Endothelial cell of umbilical vein (primary cell): ENCODE measurements at regions not wholly inside any gene's neighbourhood (a gene's known extent, or its start where the extent isn't known, plus 50 kb on each side); places are given as distances from the start of the nearest gene placed in this dataset.

Experiments used
- BruUV-seq: library from RNA; stranded (reverse); fragments of 400-500 nt; replicated peaks from 2 replicates; lab custom pipeline; 2021; lab: Mats Ljungman, UMichigan
- CTCF ChIA-PET: fragments of 300-600, 350-600 bp; sonication (Branson Sonifier 250); formaldehyde crosslinking; loops from one replicate; lab custom pipeline; 2021; ENCODE audit warnings: antibody characterized with exemption, inconsistent platforms; lab: Charles Lee
- POLR2A ChIA-PET: fragments of 300-600, 350-600 bp; sonication (Branson Sonifier 250); formaldehyde crosslinking; loops from one replicate; lab custom pipeline; 2021; ENCODE audit warnings: antibody characterized with exemption, inconsistent platforms; lab: Charles Lee
- DNase-seq: peaks from one replicate; pipeline ENCODE4 v3.0.0-alpha.2; 2011; ENCODE audit warnings: low read depth, low spot score
- FAIRE-seq: peaks from 2 replicates; lab custom pipeline; 2011; peaks lifted over from hg19 to GRCh38; lab: Jason Lieb, UNC
- H2AFZ ChIP-seq: 2 replicates; pipeline ENCODE4 v1.6.0; 2012; ENCODE audit warnings: low read depth, low read length, control low read depth, inconsistent platforms
- H3K27ac ChIP-seq: 2 replicates; pipeline ENCODE4 v1.5.1; 2011; ENCODE audit warnings: low read depth, mild to moderate bottlenecking, control low read depth, low read length, moderate library complexity; ENCODE audit not compliant: insufficient read depth
- H3K27me3 ChIP-seq, 2 experiments: 2 replicates each; pipeline versions ENCODE4 v1.6.0 to v1.6.1; 2011; ENCODE audit warnings: low read length in 2 of 2, mixed read lengths in 1 of 2; ENCODE audit not compliant: control insufficient read depth in 2 of 2, insufficient read depth in 2 of 2
- H3K36me3 ChIP-seq, 2 experiments: 2 replicates in 1 of 2; 3 replicates in 1 of 2; pipeline ENCODE4 v1.5.1; 2011; ENCODE audit warnings: low read length in 2 of 2, mild to moderate bottlenecking in 1 of 2, moderate library complexity in 1 of 2; ENCODE audit not compliant: control insufficient read depth in 2 of 2, insufficient read depth in 2 of 2; ENCODE audit errors: extremely low read depth in 1 of 2
- H3K4me1 ChIP-seq: 3 replicates; pipeline ENCODE4 v1.5.1; 2011; ENCODE audit warnings: mild to moderate bottlenecking, low read length; ENCODE audit not compliant: control insufficient read depth, insufficient read depth; ENCODE audit errors: extremely low read depth
- H3K4me2 ChIP-seq: 2 replicates; pipeline ENCODE4 v1.6.1; 2011; ENCODE audit warnings: low read length, control low read depth, mixed read lengths; ENCODE audit not compliant: insufficient read depth
- H3K4me3 ChIP-seq, 3 experiments: fragments of 200-600 bp in 1 of 3; sonication (generic), shearing (Covaris generic) in 1 of 3; replicated peaks in 1 of 3; 2 replicates each; pipeline ENCODE4 v1.5.1; 2011 to 2016; ENCODE audit warnings: control low read depth in 3 of 3, low read length in 3 of 3, mild to moderate bottlenecking in 2 of 3, inconsistent platforms in 1 of 3, low read depth in 1 of 3, moderate library complexity in 1 of 3; ENCODE audit not compliant: insufficient read depth in 1 of 3
- H3K79me2 ChIP-seq: 2 replicates; pipeline ENCODE4 v1.6.0; 2012; ENCODE audit warnings: low read length, inconsistent platforms; ENCODE audit not compliant: control insufficient read depth, insufficient read depth
- H3K9ac ChIP-seq: replicated peaks from 2 replicates; pipeline ENCODE3; 2011; ENCODE audit warnings: low read length, control low read depth; ENCODE audit not compliant: insufficient read depth; ENCODE audit errors: extremely low read depth
- H3K9me1 ChIP-seq: replicated peaks from 3 replicates; pipeline ENCODE4 v1.6.0; 2011; ENCODE audit warnings: mild to moderate bottlenecking, low read length; ENCODE audit not compliant: control insufficient read depth, insufficient read depth; ENCODE audit errors: extremely low read depth
- H3K9me3 ChIP-seq: replicated peaks from 2 replicates; pipeline ENCODE4 v1.5.1; 2012; ENCODE audit warnings: low read length, inconsistent platforms; ENCODE audit not compliant: control insufficient read depth, insufficient read depth
- H4K20me1 ChIP-seq: replicated peaks from 2 replicates; pipeline ENCODE3; 2011; ENCODE audit warnings: mild to moderate bottlenecking, low read length; ENCODE audit not compliant: control insufficient read depth, insufficient read depth; ENCODE audit errors: extremely low read depth
- EZH2 ChIP-seq: IDR thresholded peaks from 2 replicates; pipeline ENCODE4 v1.6.1; 2012; ENCODE audit warnings: borderline replicate concordance, low read depth, mild to moderate bottlenecking, moderate library complexity, low read length, inconsistent platforms; ENCODE audit not compliant: severe bottlenecking
- FOS ChIP-seq: IDR thresholded peaks from 2 replicates; pipeline ENCODE4 v1.6.1; 2011; ENCODE audit warnings: mild to moderate bottlenecking, low read length, moderate library complexity, borderline replicate concordance; ENCODE audit not compliant: insufficient read depth
- GATA2 ChIP-seq: IDR thresholded peaks from 2 replicates; pipeline ENCODE4 v1.7.0; 2011; ENCODE audit warnings: low read depth, mild to moderate bottlenecking, moderate library complexity, mixed read lengths, low read length; ENCODE audit not compliant: insufficient read length, insufficient read depth
- JUN ChIP-seq: IDR thresholded peaks from 2 replicates; pipeline ENCODE4 v1.6.1; 2011; ENCODE audit warnings: borderline replicate concordance, low read depth; ENCODE audit not compliant: insufficient read length, insufficient read depth
- MYC ChIP-seq: IDR thresholded peaks from one replicate; pipeline ENCODE4 v1.6.1; 2011; ENCODE audit warnings: mild to moderate bottlenecking, low read depth, low read length
- POLR2A ChIP-seq: IDR thresholded peaks from 2 replicates; pipeline ENCODE4 v1.6.1; 2012; ENCODE audit warnings: low read depth, mild to moderate bottlenecking, control low read depth, low read length
- POLR2AphosphoS5 ChIP-seq: IDR thresholded peaks from 2 replicates; pipeline ENCODE4 v1.6.1; 2012; ENCODE audit warnings: low read depth, mild to moderate bottlenecking, control low read depth, low read length, moderate library complexity; ENCODE audit not compliant: insufficient read depth
- dilution Hi-C: fragments of 300-500 bp; cut with MboI; formaldehyde crosslinking; loops from one replicate; pipeline ENCODE4 v1.15.0; 2019; ENCODE audit warnings: low sequenced_read_pairs; ENCODE audit not compliant: extremely low pct_ligation_motif_present
- intact Hi-C: fragments of 100-400 bp; cut with micrococcal nuclease; formaldehyde crosslinking; loops from one replicate; pipeline ENCODE4 v1.10.0; 2022
- TF ChIP-seq, protein P1 (sequence below): IDR thresholded peaks from 2 replicates; pipeline ENCODE4 v1.6.1; 2011; ENCODE audit not compliant: insufficient read depth, insufficient read length
- TF ChIP-seq, protein P2 (sequence below), 2 donors: IDR thresholded peaks; 1 replicate in 1 of 2; 2 replicates in 1 of 2; pipeline ENCODE4 v1.5.1; 2011; ENCODE audit warnings: low read length in 2 of 2, mild to moderate bottlenecking in 2 of 2, moderate library complexity in 2 of 2, control low read depth in 1 of 2, inconsistent platforms in 1 of 2, low read depth in 1 of 2; ENCODE audit not compliant: insufficient read depth in 1 of 2; ENCODE audit errors: extremely low read depth in 1 of 2

- intact Hi-C loops, result no loop called here
- no TSS peak for BruUV-seq
- CTCF ChIA-PET, result no interaction called here
These were observed 59.0 kb upstream of the KCND3 start for GRCh38 chr1:112048421-112048820.

More at GRCh38 chr1:112048421-112048820, 59.0 kb upstream of the KCND3 start:
- POLR2A ChIA-PET, result no interaction called here
- no peaks in the 10 kb centered on the region for H3K27me3 ChIP-seq
- H3K9me1 ChIP-seq, result no peaks in the 10 kb centered on the region
- no peak overlapping the region for H3K27ac ChIP-seq
- H3K9me3 ChIP-seq, result no peaks in the 10 kb centered on the region
- no peaks in the 10 kb centered on the region for H3K79me2 ChIP-seq
- no peak overlapping the region for H3K9ac ChIP-seq
- H4K20me1 ChIP-seq, result no peaks in the 10 kb centered on the region
- no peaks in the 10 kb centered on the region for H3K4me1 ChIP-seq
- H3K4me2 ChIP-seq, result no peak overlapping the region
- dilution Hi-C loops, result no loop called here
- H3K4me3 ChIP-seq, result no peak overlapping the region
- no peak overlapping the region for H2AFZ ChIP-seq
- FAIRE-seq (no peak), DNase-seq (no peak)
- TF ChIP-seq POLR2AphosphoS5, result no peak
- TF ChIP-seq GATA2, result no peak
- TF ChIP-seq EZH2, result no peak
- TF ChIP-seq, protein P1, sequence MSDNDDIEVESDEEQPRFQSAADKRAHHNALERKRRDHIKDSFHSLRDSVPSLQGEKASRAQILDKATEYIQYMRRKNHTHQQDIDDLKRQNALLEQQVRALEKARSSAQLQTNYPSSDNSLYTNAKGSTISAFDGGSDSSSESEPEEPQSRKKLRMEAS, result no peak
- no peak for TF ChIP-seq MYC
- no peak for TF ChIP-seq FOS
- TF ChIP-seq JUN, result no peak
- no peak for TF ChIP-seq POLR2A
- TF ChIP-seq, protein P2, sequence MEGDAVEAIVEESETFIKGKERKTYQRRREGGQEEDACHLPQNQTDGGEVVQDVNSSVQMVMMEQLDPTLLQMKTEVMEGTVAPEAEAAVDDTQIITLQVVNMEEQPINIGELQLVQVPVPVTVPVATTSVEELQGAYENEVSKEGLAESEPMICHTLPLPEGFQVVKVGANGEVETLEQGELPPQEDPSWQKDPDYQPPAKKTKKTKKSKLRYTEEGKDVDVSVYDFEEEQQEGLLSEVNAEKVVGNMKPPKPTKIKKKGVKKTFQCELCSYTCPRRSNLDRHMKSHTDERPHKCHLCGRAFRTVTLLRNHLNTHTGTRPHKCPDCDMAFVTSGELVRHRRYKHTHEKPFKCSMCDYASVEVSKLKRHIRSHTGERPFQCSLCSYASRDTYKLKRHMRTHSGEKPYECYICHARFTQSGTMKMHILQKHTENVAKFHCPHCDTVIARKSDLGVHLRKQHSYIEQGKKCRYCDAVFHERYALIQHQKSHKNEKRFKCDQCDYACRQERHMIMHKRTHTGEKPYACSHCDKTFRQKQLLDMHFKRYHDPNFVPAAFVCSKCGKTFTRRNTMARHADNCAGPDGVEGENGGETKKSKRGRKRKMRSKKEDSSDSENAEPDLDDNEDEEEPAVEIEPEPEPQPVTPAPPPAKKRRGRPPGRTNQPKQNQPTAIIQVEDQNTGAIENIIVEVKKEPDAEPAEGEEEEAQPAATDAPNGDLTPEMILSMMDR (IDR thresholded peaks at IDR 0.05; ENCODE audit: extremely low read depth in 1 of 2, insufficient read depth in 1 of 2, low read depth in 1 of 2, low read length in 2 of 2), result no peak
- no peaks in the 10 kb centered on the region for H3K36me3 ChIP-seq
